HepG2 (cell line): ENCODE measurements at regions not wholly inside any gene's neighbourhood (a gene's known extent, or its start where the extent isn't known, plus 50 kb on each side); places are given as distances from the start of the nearest gene placed in this dataset.

Experiments
- ATAC-seq: fragments of 200-7000 bp; cut with Tn5 transposase; 3 replicates; pipeline ENCODE4 v1.9.1; 2020; ENCODE audit warnings: mild to moderate bottlenecking, moderate library complexity
- BruUV-seq: library from RNA; stranded (reverse); fragments of 400-500 nt; replicated peaks from 2 replicates; lab custom pipeline; 2021; lab: Mats Ljungman, UMichigan
- CTCF ChIA-PET: fragments of 300-600 bp; formaldehyde crosslinking; extraction: SDS; loops from one replicate; lab custom pipeline; 2021; ENCODE audit warnings: low total read pairs, inconsistent platforms, low intra/inter-chr PET ratio; lab: Yijun Ruan, JAX
- POLR2A ChIA-PET: fragments of 350-600 bp; sonication (Branson Sonifier 250); formaldehyde crosslinking; loops from one replicate; lab custom pipeline; 2020; ENCODE audit warnings: antibody characterized with exemption, inconsistent platforms; lab: Yijun Ruan, JAX
- DNase-seq: peaks from one replicate; pipeline ENCODE4 v3.0.0-alpha.2; 2015; ENCODE audit warnings: low spot score
- FAIRE-seq: peaks from 3 replicates; lab custom pipeline; 2011; peaks lifted over from hg19 to GRCh38; lab: Jason Lieb, UNC
- H2AFZ ChIP-seq: one replicate; pipeline ENCODE4 v1.6.1; 2011; ENCODE audit warnings: low read length, inconsistent platforms
- H3K27ac ChIP-seq: fragments of 300-600 bp; 3 replicates; pipeline ENCODE4 v1.8.0; 2011; ENCODE audit warnings: mixed run types, mild to moderate bottlenecking, mixed read lengths, low read length, inconsistent platforms; ENCODE audit not compliant: insufficient read depth; ENCODE audit errors: extremely low read length
- H3K27me3 ChIP-seq, 2 experiments: fragments of 200-600 bp in 1 of 2; 2 replicates in 1 of 2; 3 replicates in 1 of 2; pipeline versions ENCODE4 v1.6.0 to v1.8.0; 2011; ENCODE audit warnings: low read length in 2 of 2, mild to moderate bottlenecking in 2 of 2, moderate library complexity in 2 of 2, inconsistent platforms in 1 of 2; ENCODE audit not compliant: insufficient read depth in 2 of 2, control insufficient read depth in 1 of 2
- H3K36me3 ChIP-seq, 2 experiments: fragments of 200-600 bp in 1 of 2; replicated peaks in 1 of 2; 2 replicates in 1 of 2; 3 replicates in 1 of 2; pipeline versions ENCODE4 v1.5.1 to v1.8.0; 2011; ENCODE audit warnings: low read length in 2 of 2, inconsistent platforms in 1 of 2; ENCODE audit not compliant: insufficient read depth in 2 of 2, control insufficient read depth in 1 of 2
- H3K4me1 ChIP-seq: 2 replicates; pipeline ENCODE4 v1.5.1; 2012; ENCODE audit warnings: low read length, inconsistent platforms; ENCODE audit not compliant: insufficient read depth
- H3K4me2 ChIP-seq: 2 replicates; pipeline ENCODE4 v1.6.0; 2011; ENCODE audit warnings: low read depth, low read length, inconsistent platforms
- H3K4me3 ChIP-seq, 3 experiments: fragments of 200-600 bp in 1 of 3; sonication (generic), shearing (Covaris generic) in 1 of 3; replicated peaks in 1 of 3; 2 replicates each; pipeline ENCODE4 v1.5.1; 2011 to 2016; ENCODE audit warnings: low read length in 3 of 3, inconsistent platforms in 2 of 3, low read depth in 2 of 3, mild to moderate bottlenecking in 2 of 3, control low read depth in 1 of 3, mixed read lengths in 1 of 3; ENCODE audit not compliant: insufficient read depth in 1 of 3
- H3K79me2 ChIP-seq: one replicate; pipeline ENCODE4 v1.6.1; 2011; ENCODE audit warnings: low read length, inconsistent platforms; ENCODE audit not compliant: insufficient read depth
- H3K9ac ChIP-seq: 2 replicates; pipeline ENCODE4 v1.6.0; 2011; ENCODE audit warnings: mild to moderate bottlenecking, low read depth, low read length, inconsistent platforms; ENCODE audit not compliant: insufficient read depth
- H3K9me3 ChIP-seq: 2 replicates; pipeline ENCODE4 v1.5.1; 2012; ENCODE audit warnings: mild to moderate bottlenecking, low read length
- H4K20me1 ChIP-seq: 2 replicates; pipeline ENCODE4 v1.6.0; 2011; ENCODE audit warnings: inconsistent platforms, mild to moderate bottlenecking, low read length, moderate library complexity; ENCODE audit not compliant: insufficient read depth
- CENPT ChIP-seq: sonication (generic); formaldehyde crosslinking; IDR thresholded peaks from 2 replicates; pipeline ENCODE4 v1.8.0; 2022; ENCODE audit warnings: low read depth, mild to moderate bottlenecking, moderate library complexity, missing genetic modification reagents
- CENPX ChIP-seq: sonication (generic); formaldehyde crosslinking; IDR thresholded peaks from 2 replicates; pipeline ENCODE4 v1.9.0; 2021; ENCODE audit warnings: mild to moderate bottlenecking, missing genetic modification reagents, moderate library complexity
- KLF6 ChIP-seq: IDR thresholded peaks from 2 replicates; pipeline ENCODE4 v1.8.0; 2016; ENCODE audit warnings: missing biosample characterization, missing genetic modification reagents
- MAFK ChIP-seq, 2 experiments: IDR thresholded peaks in 1 of 2; conservative IDR thresholded peaks in 1 of 2; 2 replicates each; pipeline ENCODE4 v1.6.1; 2011; ENCODE audit warnings: improper control_type of control experiment in 2 of 2, low read length in 2 of 2
- PHF20 ChIP-seq: sonication (generic); formaldehyde crosslinking; IDR thresholded peaks from 2 replicates; pipeline ENCODE4 v1.5.0; 2020; ENCODE audit warnings: mild to moderate bottlenecking, missing genetic modification reagents
- PITX1 ChIP-seq: sonication (generic); formaldehyde crosslinking; IDR thresholded peaks from 2 replicates; pipeline ENCODE4 v1.5.1; 2020; ENCODE audit warnings: mild to moderate bottlenecking, missing genetic modification reagents
- SALL1 ChIP-seq: sonication (generic); formaldehyde crosslinking; IDR thresholded peaks from 2 replicates; pipeline ENCODE4 v1.8.0; 2022; ENCODE audit warnings: mild to moderate bottlenecking, missing genetic modification reagents
- SCMH1 ChIP-seq: sonication (generic); formaldehyde crosslinking; IDR thresholded peaks from 2 replicates; pipeline ENCODE4 v1.9.0; 2021; ENCODE audit warnings: missing genetic modification reagents, mild to moderate bottlenecking, borderline replicate concordance
- SRSF1 ChIP-seq: fragments of 200-400 bp; formaldehyde crosslinking; optimal IDR thresholded peaks from 2 replicates; pipeline ENCODE3; 2017; ENCODE audit warnings: mild to moderate bottlenecking, low read depth, low read length, moderate library complexity
- TEAD2 ChIP-seq: sonication (generic); formaldehyde crosslinking; IDR thresholded peaks from 2 replicates; pipeline ENCODE4 v1.9.0; 2021; ENCODE audit warnings: missing genetic modification reagents
- ZNF446 ChIP-seq: sonication (generic); formaldehyde crosslinking; IDR thresholded peaks from 2 replicates; pipeline ENCODE4 v1.5.0; 2020; ENCODE audit warnings: mild to moderate bottlenecking, missing genetic modification reagents
- ZNF451 ChIP-seq: sonication (generic); formaldehyde crosslinking; IDR thresholded peaks from 2 replicates; pipeline ENCODE4 v1.5.0; 2020; ENCODE audit warnings: mild to moderate bottlenecking, missing genetic modification reagents
- ZNF616 ChIP-seq: sonication (generic); formaldehyde crosslinking; IDR thresholded peaks from 2 replicates; pipeline ENCODE4 v1.5.0; 2020; ENCODE audit warnings: low read depth, mild to moderate bottlenecking, missing genetic modification reagents
- ZNF737 ChIP-seq: sonication (generic); formaldehyde crosslinking; IDR thresholded peaks from 2 replicates; pipeline ENCODE4 v1.5.0; 2020; ENCODE audit warnings: missing genetic modification reagents, mild to moderate bottlenecking, borderline replicate concordance
- ZNF777 ChIP-seq: sonication (generic); formaldehyde crosslinking; IDR thresholded peaks from 2 replicates; pipeline ENCODE4 v1.4.0; 2020; ENCODE audit warnings: missing genetic modification reagents
- ZNF782 ChIP-seq: sonication (generic); formaldehyde crosslinking; IDR thresholded peaks from 2 replicates; pipeline ENCODE4 v1.4.0; 2020; ENCODE audit warnings: missing genetic modification reagents, mild to moderate bottlenecking, borderline replicate concordance
- in situ Hi-C: cut with HindIII; loops from 2 replicates; pipeline ENCODE4 v1.10.0; 2017; ENCODE audit warnings: low pct_unique_long_range_greater_than_20kb; ENCODE audit not compliant: extremely low pct_ligation_motif_present
- intact Hi-C: fragments of 100-400 bp; cut with micrococcal nuclease; formaldehyde crosslinking; loops from one replicate; pipeline ENCODE4 v1.10.0; 2022; ENCODE audit not compliant: unreplicated experiment
- TF ChIP-seq, protein P1 (sequence below): IDR thresholded peaks from 2 replicates; pipeline ENCODE4 v1.6.1; 2016; ENCODE audit warnings: low read depth, control low read depth
- TF ChIP-seq, protein P2 (sequence below): sonication (generic); formaldehyde crosslinking; IDR thresholded peaks from 2 replicates; pipeline ENCODE4 v1.4.0; 2020; ENCODE audit warnings: missing genetic modification reagents
- TF ChIP-seq, protein P3 (sequence below): sonication (generic); formaldehyde crosslinking; conservative IDR thresholded peaks from 2 replicates; pipeline ENCODE4 v1.4.0; 2020; ENCODE audit warnings: missing genetic modification reagents

DNA sequence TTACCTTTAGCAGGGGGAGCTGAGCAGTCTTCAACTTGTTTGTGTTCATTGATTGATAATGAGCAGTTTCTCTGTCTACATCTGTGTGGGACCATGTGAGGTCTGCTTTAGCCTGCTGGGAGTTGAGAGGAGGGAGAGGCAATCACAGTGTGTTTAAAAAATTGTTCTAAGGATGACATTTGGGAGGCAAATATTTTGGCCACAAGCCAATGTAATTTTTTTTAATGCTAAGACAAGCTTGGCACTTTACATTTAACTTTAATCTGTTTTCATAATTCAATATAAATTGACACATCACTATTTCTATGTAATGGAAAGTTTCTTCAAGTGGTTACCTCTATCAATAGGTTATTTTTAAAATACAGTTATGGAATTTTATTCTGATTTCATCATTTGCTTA, 55.9 kb upstream of the SEMA3A start:
- H2AFZ ChIP-seq, result no peak overlapping the region
- ATAC-seq (no peak), DNase-seq (no peak), FAIRE-seq (no peak)
- no peak overlapping the region for H3K4me3 ChIP-seq
- ChIA-PET CTCF (no interaction called here), POLR2A (no interaction called here)
- TF ChIP-seq, protein P1, sequence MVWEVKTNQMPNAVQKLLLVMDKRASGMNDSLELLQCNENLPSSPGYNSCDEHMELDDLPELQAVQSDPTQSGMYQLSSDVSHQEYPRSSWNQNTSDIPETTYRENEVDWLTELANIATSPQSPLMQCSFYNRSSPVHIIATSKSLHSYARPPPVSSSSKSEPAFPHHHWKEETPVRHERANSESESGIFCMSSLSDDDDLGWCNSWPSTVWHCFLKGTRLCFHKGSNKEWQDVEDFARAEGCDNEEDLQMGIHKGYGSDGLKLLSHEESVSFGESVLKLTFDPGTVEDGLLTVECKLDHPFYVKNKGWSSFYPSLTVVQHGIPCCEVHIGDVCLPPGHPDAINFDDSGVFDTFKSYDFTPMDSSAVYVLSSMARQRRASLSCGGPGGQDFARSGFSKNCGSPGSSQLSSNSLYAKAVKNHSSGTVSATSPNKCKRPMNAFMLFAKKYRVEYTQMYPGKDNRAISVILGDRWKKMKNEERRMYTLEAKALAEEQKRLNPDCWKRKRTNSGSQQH, result no peak
- TF ChIP-seq ZNF782 (CRISPR knock-in tag), result no peak
- TF ChIP-seq ZNF451, result no peak
- TF ChIP-seq MAFK (conservative IDR thresholded peaks at IDR 0.05 in 1 of 2, IDR thresholded peaks at IDR 0.05 in 1 of 2; ENCODE audit: low read length in 2 of 2), result no peak
- TF ChIP-seq, protein P2, sequence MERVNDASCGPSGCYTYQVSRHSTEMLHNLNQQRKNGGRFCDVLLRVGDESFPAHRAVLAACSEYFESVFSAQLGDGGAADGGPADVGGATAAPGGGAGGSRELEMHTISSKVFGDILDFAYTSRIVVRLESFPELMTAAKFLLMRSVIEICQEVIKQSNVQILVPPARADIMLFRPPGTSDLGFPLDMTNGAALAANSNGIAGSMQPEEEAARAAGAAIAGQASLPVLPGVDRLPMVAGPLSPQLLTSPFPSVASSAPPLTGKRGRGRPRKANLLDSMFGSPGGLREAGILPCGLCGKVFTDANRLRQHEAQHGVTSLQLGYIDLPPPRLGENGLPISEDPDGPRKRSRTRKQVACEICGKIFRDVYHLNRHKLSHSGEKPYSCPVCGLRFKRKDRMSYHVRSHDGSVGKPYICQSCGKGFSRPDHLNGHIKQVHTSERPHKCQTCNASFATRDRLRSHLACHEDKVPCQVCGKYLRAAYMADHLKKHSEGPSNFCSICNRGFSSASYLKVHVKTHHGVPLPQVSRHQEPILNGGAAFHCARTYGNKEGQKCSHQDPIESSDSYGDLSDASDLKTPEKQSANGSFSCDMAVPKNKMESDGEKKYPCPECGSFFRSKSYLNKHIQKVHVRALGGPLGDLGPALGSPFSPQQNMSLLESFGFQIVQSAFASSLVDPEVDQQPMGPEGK (CRISPR knock-in tag), result no peak
- no peak for TF ChIP-seq SALL1
- TF ChIP-seq CENPT, result no peak
- TF ChIP-seq PITX1, result no peak
- no peak for TF ChIP-seq TEAD2 (CRISPR knock-in tag)
- no peak for TF ChIP-seq ZNF616
- no peak for TF ChIP-seq SRSF1
- TF ChIP-seq ZNF737 (CRISPR knock-in tag), result no peak
- TF ChIP-seq SCMH1 (CRISPR knock-in tag), result no peak
- TF ChIP-seq KLF6 (CRISPR knock-in tag), result no peak
- no peak for TF ChIP-seq CENPX (CRISPR knock-in tag)
- TF ChIP-seq ZNF446, result no peak
- TF ChIP-seq PHF20 (CRISPR knock-in tag), result no peak
- TF ChIP-seq, protein P3, sequence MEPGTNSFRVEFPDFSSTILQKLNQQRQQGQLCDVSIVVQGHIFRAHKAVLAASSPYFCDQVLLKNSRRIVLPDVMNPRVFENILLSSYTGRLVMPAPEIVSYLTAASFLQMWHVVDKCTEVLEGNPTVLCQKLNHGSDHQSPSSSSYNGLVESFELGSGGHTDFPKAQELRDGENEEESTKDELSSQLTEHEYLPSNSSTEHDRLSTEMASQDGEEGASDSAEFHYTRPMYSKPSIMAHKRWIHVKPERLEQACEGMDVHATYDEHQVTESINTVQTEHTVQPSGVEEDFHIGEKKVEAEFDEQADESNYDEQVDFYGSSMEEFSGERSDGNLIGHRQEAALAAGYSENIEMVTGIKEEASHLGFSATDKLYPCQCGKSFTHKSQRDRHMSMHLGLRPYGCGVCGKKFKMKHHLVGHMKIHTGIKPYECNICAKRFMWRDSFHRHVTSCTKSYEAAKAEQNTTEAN (CRISPR knock-in tag), result no peak
- no peak for TF ChIP-seq ZNF777 (CRISPR knock-in tag)
- H4K20me1 ChIP-seq, result no peaks in the 10 kb centered on the region
- in situ Hi-C loops, result no loop called here
- no peak overlapping the region for H3K9ac ChIP-seq
- H3K79me2 ChIP-seq, result no peaks in the 10 kb centered on the region
- H3K4me1 ChIP-seq, result no peaks in the 10 kb centered on the region
- no peak overlapping the region for H3K4me2 ChIP-seq
- H3K36me3 ChIP-seq, result no peaks in the 10 kb centered on the region
- no peak overlapping the region for H3K27ac ChIP-seq
- BruUV-seq, result no TSS peak
- intact Hi-C loops, result no loop called here
- H3K9me3 ChIP-seq, result no peaks in the 10 kb centered on the region
- no peaks in the 10 kb centered on the region for H3K27me3 ChIP-seq
